ENCODE measurements at regions not wholly inside any gene's neighbourhood (a gene's known extent, or its start where the extent isn't known, plus 50 kb on each side); places are given as distances from the start of the nearest gene placed in this dataset.

DNA sequence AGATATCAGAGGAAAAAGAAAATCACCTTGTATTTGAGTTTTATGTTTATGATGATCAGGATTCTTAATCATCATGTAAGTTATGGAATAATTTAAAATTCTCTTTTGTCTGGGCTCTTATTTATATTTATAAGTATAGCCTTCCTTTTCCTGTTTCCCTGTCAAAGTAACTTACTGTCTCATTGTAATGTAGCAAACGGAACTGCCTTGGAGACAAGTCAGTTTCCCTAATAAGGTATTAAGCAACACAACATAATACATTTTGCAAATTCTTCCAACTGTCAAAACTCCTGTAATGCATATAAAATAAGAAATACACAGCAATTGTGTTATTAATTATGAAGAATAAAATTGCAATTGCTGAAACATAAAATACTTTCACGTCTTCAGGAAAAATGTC, 463.2 kb downstream of the MAT2B start:
- in situ Hi-C loops (cut with MboI; ENCODE audit: low sequenced_read_pairs in 4 of 4) (no loop called here), intact Hi-C loops (cut with DNase I; ENCODE audit: low total_unique reads) (no loop called here)
- Histone ChIP-seq H3K4me3 (no peak overlapping the region), H3K4me1 (no peaks in the 10 kb centered on the region), H3K27ac (no peak overlapping the region), H3K9me3 (no peaks in the 10 kb centered on the region), H3K36me3 (no peaks in the 10 kb centered on the region), H3K27me3 (no peaks in the 10 kb centered on the region)
- DNase-seq: no peak
- ATAC-seq: no peak
- TF ChIP-seq, protein P1, sequence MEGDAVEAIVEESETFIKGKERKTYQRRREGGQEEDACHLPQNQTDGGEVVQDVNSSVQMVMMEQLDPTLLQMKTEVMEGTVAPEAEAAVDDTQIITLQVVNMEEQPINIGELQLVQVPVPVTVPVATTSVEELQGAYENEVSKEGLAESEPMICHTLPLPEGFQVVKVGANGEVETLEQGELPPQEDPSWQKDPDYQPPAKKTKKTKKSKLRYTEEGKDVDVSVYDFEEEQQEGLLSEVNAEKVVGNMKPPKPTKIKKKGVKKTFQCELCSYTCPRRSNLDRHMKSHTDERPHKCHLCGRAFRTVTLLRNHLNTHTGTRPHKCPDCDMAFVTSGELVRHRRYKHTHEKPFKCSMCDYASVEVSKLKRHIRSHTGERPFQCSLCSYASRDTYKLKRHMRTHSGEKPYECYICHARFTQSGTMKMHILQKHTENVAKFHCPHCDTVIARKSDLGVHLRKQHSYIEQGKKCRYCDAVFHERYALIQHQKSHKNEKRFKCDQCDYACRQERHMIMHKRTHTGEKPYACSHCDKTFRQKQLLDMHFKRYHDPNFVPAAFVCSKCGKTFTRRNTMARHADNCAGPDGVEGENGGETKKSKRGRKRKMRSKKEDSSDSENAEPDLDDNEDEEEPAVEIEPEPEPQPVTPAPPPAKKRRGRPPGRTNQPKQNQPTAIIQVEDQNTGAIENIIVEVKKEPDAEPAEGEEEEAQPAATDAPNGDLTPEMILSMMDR (IDR thresholded peaks at IDR 0.05 in 4 of 5, conservative IDR thresholded peaks at IDR 0.05 in 1 of 5): no peak
- no peak for TF ChIP-seq POLR2A (IDR thresholded peaks at IDR 0.05)

DNA sequence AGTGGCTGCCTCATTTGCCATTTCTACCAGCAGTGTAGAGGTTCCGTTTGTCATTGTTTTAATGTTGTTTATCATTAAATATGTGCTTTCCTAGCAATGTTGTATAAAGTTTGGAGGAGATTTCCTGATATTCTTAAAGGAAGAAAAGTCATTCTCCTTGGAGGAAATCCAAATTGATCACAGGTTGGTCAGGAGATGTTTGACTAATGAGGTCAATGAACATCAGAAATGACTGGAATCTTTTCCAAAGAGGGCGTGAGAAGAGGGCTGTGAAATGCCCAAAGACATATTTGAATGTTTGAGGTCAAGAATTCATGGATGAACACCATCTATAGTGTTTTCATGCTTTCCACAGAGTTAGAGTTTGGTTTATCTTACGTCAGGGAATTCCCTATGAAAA, 471.3 kb downstream of the MAT2B start:
- no peaks in the 10 kb centered on the region for H3K36me3 ChIP-seq
- no peak for TF ChIP-seq POLR2A (IDR thresholded peaks at IDR 0.05)
- TF ChIP-seq, protein P1 (IDR thresholded peaks at IDR 0.05 in 4 of 5, conservative IDR thresholded peaks at IDR 0.05 in 1 of 5): no peak
- ATAC-seq: no peak

DNA sequence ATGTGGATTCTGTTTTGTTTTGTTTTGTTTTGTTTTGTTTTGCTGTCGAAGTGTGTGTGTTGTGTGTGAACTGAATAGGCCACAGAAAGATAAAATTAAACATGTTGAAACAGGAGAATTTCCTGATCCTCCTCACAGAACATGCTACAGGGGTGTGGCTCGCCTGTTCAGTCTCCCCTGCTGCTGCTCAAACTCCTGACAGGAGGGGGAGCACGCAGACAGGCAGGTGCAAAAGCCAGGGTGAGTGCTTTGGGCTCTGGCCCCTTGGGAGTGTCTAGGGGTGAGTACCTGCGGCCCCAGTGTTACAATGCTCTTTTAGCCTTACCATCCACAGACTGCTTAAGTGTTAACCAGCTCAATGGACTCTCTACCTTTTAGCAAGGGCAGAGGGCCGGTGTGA, 473.5 kb downstream of the MAT2B start:
- ATAC-seq (no peak), DNase-seq (no peak)
- no peaks in the 10 kb centered on the region for H3K9me3 ChIP-seq
- no peaks in the 10 kb centered on the region for H3K4me1 ChIP-seq
- no peak overlapping the region for H3K4me3 ChIP-seq
- no peak for TF ChIP-seq POLR2A (IDR thresholded peaks at IDR 0.05)
- TF ChIP-seq, protein P1 (IDR thresholded peaks at IDR 0.05 in 4 of 5, conservative IDR thresholded peaks at IDR 0.05 in 1 of 5): no peak
- no peaks in the 10 kb centered on the region for H3K27me3 ChIP-seq
- H3K36me3 ChIP-seq: no peaks in the 10 kb centered on the region
- in situ Hi-C loops (cut with MboI; ENCODE audit: low sequenced_read_pairs in 4 of 4): no loop called here
- intact Hi-C loops (cut with DNase I; ENCODE audit: low total_unique reads): no loop called here
- no peak overlapping the region for H3K27ac ChIP-seq

More for the DNA sequence above, 471.3 kb downstream of the MAT2B start:
- Histone ChIP-seq H3K4me3 (no peak overlapping the region), H3K4me1 (no peaks in the 10 kb centered on the region), H3K27ac (no peak overlapping the region), H3K9me3 (no peaks in the 10 kb centered on the region), H3K27me3 (no peaks in the 10 kb centered on the region)
- in situ Hi-C loops (cut with MboI; ENCODE audit: low sequenced_read_pairs in 4 of 4) (no loop called here), intact Hi-C loops (cut with DNase I; ENCODE audit: low total_unique reads) (no loop called here)
- no peak for DNase-seq

DNA sequence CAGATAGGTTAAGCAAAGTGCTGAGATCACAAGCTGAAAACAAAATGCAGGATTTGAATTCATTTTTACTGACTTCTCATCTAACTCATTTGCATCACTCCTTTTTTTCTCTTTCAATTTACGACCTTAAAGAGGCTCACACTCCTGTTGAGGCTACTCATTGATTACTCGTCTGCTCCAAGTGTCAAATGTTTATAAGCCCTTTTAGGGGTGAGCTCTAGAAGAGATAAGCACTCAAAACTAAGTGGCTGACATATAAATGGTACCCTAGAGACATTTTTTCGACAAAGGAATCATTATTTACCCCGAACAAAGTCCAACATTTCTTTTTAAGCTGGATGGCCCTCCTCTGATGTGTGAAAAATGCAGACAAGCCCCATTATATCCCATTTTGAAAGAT, 483.1 kb downstream of the MAT2B start:
- intact Hi-C loops (cut with DNase I; ENCODE audit: low total_unique reads) (no loop called here), in situ Hi-C loops (cut with MboI; ENCODE audit: low sequenced_read_pairs in 4 of 4) (no loop called here)
- DNase-seq (no peak), ATAC-seq (no peak)
- Histone ChIP-seq H3K27me3 (no peaks in the 10 kb centered on the region), H3K9me3 (no peaks in the 10 kb centered on the region), H3K36me3 (no peaks in the 10 kb centered on the region), H3K27ac (no peak overlapping the region), H3K4me3 (no peak overlapping the region), H3K4me1 (no peaks in the 10 kb centered on the region)
- TF ChIP-seq, protein P1 (IDR thresholded peaks at IDR 0.05 in 4 of 5, conservative IDR thresholded peaks at IDR 0.05 in 1 of 5): no peak
- TF ChIP-seq POLR2A (IDR thresholded peaks at IDR 0.05): no peak

DNA sequence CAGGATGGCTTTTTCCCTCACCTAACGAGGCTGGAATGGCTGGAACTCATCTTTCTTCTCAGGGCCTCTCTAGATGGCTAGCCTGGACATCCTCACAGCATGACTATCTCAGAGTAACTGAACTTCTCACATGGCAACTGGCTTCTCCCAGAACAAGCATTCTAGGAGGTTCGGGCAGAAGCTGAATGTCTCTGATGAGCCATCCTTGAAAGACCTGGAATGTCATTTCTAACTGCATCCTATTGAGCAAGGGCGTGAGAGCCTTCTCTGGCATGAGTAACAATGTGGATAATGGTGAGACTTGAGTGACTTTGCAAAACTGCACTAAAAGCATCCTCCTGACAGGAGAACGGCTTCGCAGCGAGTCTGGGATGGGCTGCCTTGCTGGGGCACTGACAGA, 487.7 kb downstream of the MAT2B start:
- TF ChIP-seq, protein P1 (IDR thresholded peaks at IDR 0.05 in 4 of 5, conservative IDR thresholded peaks at IDR 0.05 in 1 of 5): no peak
- TF ChIP-seq POLR2A (IDR thresholded peaks at IDR 0.05): no peak
- no peaks in the 10 kb centered on the region for H3K36me3 ChIP-seq
- no peak for ATAC-seq
- no peaks in the 10 kb centered on the region for H3K9me3 ChIP-seq
- in situ Hi-C loops (cut with MboI; ENCODE audit: low sequenced_read_pairs in 4 of 4): no loop called here
- intact Hi-C loops (cut with DNase I; ENCODE audit: low total_unique reads): no loop called here
- no peak overlapping the region for H3K4me3 ChIP-seq
- H3K27me3 ChIP-seq: no peaks in the 10 kb centered on the region
- H3K27ac ChIP-seq: no peak overlapping the region
- no peak for DNase-seq
- no peaks in the 10 kb centered on the region for H3K4me1 ChIP-seq

Measured in gastrocnemius medialis (tissue), 4 donors.